ENCODE measurements at regions not wholly inside any gene's neighbourhood (a gene's known extent, or its start where the extent isn't known, plus 50 kb on each side); places are given as distances from the start of the nearest gene placed in this dataset.
A peak's percentile ranks its signal among the peaks of the same experiment; 100 is the strongest.

DNA sequence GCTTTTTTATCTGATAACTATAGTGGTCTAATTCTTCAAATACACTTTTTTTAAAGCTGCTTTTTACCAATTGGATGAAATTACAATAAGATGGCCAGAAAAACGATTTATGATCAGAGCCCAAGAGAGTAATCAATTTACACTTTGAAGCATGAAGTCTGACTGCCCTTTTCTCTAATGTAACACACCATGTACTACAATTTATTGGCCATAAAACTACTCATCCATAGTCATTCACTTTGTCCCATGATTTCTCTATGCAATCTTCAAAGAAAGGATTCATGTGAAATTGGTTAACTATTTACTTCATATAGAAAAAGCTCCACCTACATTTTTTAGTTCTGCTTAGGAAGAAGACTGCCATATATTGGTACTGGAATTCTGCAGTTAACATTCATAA is 73.6 kb upstream of the CAST start:
- DNase-seq (ENCODE audit: low read depth) = no peak

DNA sequence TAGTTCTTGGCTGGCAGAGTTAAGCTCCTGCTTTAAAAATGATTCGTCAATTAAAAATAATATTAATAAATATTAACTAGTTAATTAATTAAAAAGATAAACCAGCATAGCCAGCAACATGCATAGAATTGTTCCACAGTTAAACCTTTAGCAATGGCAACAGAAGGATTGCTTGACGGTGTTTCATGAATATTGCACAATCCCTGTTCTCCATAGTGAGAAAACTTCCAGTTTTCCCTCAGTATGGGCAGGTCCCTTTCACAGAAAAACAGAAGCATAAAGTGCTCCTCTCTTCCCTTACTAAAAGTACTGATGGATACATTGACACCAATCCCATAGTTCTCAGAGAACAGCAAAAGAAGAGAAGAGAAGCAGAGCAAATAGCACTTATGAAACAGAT is 71.4 kb upstream of the CAST start:
- no peak for DNase-seq (ENCODE audit: low read depth)

- no peak for DNase-seq (ENCODE audit: low read depth)
Observed at GRCh38 chr5:96595300-96596090, 66.7 kb upstream of the CAST start.

- no peak for DNase-seq (ENCODE audit: low read depth)
Observed at GRCh38 chr5:96597438-96598020, 64.6 kb upstream of the CAST start.

DNA sequence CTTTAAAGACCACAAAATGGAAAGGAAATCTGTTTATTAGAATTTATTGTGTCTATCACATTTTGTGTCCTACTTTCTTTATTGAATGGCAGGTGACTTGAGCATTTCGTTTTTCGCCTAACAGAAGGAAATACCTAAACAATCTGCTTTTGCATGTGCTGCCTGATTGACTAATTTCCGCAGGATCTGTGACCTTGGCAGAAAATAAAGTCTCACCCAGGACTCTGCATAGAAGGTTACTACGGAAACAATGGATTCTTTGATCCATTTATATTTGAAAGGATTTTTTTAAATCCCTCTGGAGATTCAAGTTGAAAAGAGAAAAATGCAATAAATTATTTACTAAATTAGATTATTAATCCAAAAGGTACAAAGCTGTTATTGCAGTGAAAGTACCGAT is 61.0 kb upstream of the CAST start:
- DNase-seq (ENCODE audit: low read depth) = no peak

GRCh38 chr5:96601715-96602244 is 60.4 kb upstream of the CAST start:
- peak; percentile 51 for DNase-seq (ENCODE audit: low read depth)

DNA sequence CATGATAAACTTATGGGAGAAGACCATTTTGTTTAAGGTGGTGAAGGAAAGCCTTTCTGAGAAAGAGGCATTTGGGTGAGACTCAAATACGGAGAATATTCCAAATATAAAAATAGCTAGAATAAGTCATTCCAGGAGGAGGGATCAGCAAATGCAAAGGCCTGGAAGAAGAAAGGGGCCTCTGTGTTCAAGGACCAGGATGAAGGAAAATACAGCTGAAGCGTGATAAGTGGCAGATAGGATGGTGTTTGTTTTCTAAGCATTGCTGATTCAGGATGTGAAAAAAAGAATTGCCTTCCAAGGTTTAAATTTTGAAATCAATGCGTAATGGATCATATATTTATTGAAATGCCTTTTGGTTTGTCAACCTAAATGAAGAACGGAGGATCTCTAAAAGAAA is 59.4 kb upstream of the CAST start:
- no peak for DNase-seq (ENCODE audit: low read depth)

DNA sequence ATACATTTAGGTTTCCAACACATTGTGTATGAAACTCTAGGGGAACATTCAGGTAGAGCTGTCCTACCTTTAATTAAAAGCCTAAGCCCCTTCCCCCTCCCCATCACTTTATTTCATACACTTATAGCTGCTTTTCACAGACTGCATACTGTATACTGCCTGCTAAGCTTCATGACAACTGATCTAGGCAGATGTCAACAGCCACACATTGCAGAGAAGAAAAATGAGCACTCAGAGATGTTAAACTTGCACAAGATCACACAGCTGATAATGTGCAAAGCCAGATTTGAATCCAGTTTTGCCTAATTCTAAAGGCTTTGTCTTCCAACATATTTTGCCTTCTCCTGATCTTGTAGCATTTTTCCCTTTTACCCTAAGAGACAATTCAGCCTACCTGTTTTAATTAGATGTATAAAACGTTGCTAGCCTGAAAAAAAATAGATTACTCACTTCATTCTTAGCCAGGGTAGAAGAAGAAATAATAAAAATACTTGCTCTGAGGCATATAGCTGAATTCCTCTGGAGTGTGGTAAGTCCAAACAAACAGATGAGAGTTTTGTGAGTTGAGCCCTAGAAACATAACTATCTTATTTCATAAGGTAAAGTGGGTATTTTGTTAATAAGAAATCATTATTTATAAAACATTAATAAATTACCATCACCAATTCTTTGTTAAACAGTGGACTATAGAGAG is 56.9 kb upstream of the CAST start:
- no peak for DNase-seq (ENCODE audit: low read depth)

- no peak for DNase-seq (ENCODE audit: low read depth)
Observed at GRCh38 chr5:96609369-96609768, 52.8 kb upstream of the CAST start.

DNA sequence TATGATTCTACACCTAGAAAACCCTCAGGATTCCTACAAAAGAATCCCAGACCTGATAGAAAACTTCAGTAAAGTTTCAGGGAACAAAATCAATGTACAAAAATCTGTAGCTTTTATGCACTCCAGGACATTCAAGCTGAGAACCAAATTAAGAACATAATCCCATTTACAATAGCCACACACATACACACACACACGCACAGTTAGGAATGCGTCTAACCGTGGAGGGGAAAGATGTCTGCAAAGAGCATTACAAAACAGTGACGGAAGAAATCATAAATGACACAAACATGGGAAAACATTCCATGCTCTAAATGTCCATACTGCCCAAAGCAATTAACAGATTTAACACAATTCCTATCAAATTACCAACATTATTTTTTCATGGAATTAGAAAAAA is 51.4 kb upstream of the CAST start:
- no peak for DNase-seq (ENCODE audit: low read depth)

DNA sequence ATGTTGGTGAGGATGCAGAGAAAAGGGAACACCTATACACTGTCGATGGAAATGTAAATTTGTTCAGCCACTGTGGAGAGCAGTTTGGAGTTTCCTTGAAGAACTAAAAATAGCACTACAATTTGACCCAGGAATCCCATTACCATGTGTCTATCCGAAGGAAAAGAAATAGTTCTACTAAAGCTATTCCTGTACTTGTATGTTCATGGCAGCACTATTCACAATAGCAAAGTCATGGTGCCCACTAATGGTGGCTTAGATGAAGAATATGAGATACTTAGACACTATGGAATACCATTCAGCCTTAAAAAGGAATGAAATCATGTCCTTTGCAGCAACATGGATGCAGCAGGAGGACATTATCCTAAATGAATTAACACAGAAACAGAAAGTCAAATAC is 50.2 kb upstream of the CAST start:
- no peak for DNase-seq (ENCODE audit: low read depth)
